ENCODE measurements at regions not wholly inside any gene's neighbourhood (a gene's known extent, or its start where the extent isn't known, plus 50 kb on each side); places are given as distances from the start of the nearest gene placed in this dataset.

DNA sequence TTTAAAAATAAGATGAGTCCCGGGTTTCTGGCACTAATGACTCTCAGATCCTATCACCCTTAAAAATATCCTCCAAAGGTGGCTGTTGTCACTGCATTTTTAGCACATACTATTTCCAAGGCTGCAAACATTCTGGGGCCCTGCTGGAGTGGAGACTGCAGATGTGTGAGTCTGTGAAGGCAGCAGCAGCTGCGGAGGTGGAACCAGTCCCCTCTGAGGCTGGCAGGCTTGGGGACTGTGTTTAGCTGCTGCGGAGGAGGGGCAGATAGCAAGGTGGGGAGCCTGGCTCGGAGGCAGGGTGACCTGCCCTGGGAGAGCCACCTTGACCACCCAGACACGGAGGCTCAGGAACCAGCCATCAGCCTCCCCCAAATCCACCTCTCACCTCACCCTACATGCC is 77.0 kb downstream of the C5orf15 start:
- TF ChIP-seq, protein P1, sequence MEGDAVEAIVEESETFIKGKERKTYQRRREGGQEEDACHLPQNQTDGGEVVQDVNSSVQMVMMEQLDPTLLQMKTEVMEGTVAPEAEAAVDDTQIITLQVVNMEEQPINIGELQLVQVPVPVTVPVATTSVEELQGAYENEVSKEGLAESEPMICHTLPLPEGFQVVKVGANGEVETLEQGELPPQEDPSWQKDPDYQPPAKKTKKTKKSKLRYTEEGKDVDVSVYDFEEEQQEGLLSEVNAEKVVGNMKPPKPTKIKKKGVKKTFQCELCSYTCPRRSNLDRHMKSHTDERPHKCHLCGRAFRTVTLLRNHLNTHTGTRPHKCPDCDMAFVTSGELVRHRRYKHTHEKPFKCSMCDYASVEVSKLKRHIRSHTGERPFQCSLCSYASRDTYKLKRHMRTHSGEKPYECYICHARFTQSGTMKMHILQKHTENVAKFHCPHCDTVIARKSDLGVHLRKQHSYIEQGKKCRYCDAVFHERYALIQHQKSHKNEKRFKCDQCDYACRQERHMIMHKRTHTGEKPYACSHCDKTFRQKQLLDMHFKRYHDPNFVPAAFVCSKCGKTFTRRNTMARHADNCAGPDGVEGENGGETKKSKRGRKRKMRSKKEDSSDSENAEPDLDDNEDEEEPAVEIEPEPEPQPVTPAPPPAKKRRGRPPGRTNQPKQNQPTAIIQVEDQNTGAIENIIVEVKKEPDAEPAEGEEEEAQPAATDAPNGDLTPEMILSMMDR (IDR thresholded peaks at IDR 0.05): no peak
- TF ChIP-seq, protein P2, sequence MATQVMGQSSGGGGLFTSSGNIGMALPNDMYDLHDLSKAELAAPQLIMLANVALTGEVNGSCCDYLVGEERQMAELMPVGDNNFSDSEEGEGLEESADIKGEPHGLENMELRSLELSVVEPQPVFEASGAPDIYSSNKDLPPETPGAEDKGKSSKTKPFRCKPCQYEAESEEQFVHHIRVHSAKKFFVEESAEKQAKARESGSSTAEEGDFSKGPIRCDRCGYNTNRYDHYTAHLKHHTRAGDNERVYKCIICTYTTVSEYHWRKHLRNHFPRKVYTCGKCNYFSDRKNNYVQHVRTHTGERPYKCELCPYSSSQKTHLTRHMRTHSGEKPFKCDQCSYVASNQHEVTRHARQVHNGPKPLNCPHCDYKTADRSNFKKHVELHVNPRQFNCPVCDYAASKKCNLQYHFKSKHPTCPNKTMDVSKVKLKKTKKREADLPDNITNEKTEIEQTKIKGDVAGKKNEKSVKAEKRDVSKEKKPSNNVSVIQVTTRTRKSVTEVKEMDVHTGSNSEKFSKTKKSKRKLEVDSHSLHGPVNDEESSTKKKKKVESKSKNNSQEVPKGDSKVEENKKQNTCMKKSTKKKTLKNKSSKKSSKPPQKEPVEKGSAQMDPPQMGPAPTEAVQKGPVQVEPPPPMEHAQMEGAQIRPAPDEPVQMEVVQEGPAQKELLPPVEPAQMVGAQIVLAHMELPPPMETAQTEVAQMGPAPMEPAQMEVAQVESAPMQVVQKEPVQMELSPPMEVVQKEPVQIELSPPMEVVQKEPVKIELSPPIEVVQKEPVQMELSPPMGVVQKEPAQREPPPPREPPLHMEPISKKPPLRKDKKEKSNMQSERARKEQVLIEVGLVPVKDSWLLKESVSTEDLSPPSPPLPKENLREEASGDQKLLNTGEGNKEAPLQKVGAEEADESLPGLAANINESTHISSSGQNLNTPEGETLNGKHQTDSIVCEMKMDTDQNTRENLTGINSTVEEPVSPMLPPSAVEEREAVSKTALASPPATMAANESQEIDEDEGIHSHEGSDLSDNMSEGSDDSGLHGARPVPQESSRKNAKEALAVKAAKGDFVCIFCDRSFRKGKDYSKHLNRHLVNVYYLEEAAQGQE (IDR thresholded peaks at IDR 0.05; ENCODE audit: insufficient read depth in 1 of 2, low read depth in 2 of 2, low read length in 1 of 2): no peak
- TF ChIP-seq TCF7L2 (IDR thresholded peaks at IDR 0.05; ENCODE audit: low read depth, low read length) (no peak), SIN3A (IDR thresholded peaks at IDR 0.05; ENCODE audit: borderline replicate concordance, insufficient read depth, low read depth, low read length) (no peak), POLR2AphosphoS5 (IDR thresholded peaks at IDR 0.05; ENCODE audit: low read depth, low read length) (no peak)
- no peak for DNase-seq (ENCODE audit: low read depth, low spot score)
- no peaks in the 10 kb centered on the region for H3K9me3 ChIP-seq (ENCODE audit: control insufficient read depth, insufficient read depth, low read depth, low read length)
- ChIA-PET POLR2A (no interaction called here), CTCF (no interaction called here)
- ATAC-seq: no peak
- no peaks in the 10 kb centered on the region for H3K36me3 ChIP-seq (ENCODE audit: control insufficient read depth, insufficient read depth, low read length)
- no peak overlapping the region for H3K4me3 ChIP-seq (ENCODE audit: low read depth in 2 of 2, low read length in 2 of 2)
- no peaks in the 10 kb centered on the region for H3K27me3 ChIP-seq (ENCODE audit: control insufficient read depth, insufficient read depth, low read length)
- in situ Hi-C loops (cut with HindIII; ENCODE audit: low pct_unique_long_range_greater_than_20kb, low sequenced_read_pairs) (no loop called here), intact Hi-C loops (cut with micrococcal nuclease; ENCODE audit: unreplicated experiment) (no loop called here)
- H3K27ac ChIP-seq (ENCODE audit: low read length): no peak overlapping the region
- BruUV-seq (replicated peaks): no TSS peak
- no peaks in the 10 kb centered on the region for H3K4me1 ChIP-seq (ENCODE audit: control insufficient read depth, insufficient read depth, low read length)

DNA sequence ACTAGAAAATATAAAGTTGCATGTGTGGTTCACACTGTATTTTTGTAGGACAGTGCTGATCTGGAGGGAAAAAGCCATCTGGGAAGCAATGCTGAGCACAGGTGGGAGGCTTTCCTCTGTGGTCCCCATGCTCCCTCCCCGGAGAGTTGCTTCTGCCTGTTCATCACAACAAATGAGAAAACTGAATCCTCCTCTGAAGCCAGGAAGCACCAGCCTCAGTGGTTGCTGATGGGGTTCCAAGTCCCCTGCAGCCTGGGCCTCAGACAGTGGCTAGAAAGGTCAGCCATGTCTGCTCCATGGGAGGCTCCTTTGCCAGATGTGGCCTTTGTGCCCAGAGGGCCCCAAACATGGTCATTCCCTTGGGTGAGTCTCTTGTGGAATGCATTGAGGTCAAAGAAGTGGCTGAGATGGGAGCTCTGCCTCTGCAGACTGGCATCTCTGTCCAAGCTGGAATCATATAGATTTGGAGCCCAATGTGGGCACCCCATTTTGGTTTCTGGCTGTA is 77.6 kb downstream of the C5orf15 start:
- intact Hi-C loops (cut with micrococcal nuclease; ENCODE audit: unreplicated experiment) (no loop called here), in situ Hi-C loops (cut with HindIII; ENCODE audit: low pct_unique_long_range_greater_than_20kb, low sequenced_read_pairs) (no loop called here)
- H3K4me1 ChIP-seq (ENCODE audit: control insufficient read depth, insufficient read depth, low read length): no peaks in the 10 kb centered on the region
- BruUV-seq (replicated peaks): no TSS peak
- no peaks in the 10 kb centered on the region for H3K27me3 ChIP-seq (ENCODE audit: control insufficient read depth, insufficient read depth, low read length)
- H3K4me3 ChIP-seq (ENCODE audit: low read depth in 2 of 2, low read length in 2 of 2): no peak overlapping the region
- no peaks in the 10 kb centered on the region for H3K9me3 ChIP-seq (ENCODE audit: control insufficient read depth, insufficient read depth, low read depth, low read length)
- H3K27ac ChIP-seq (ENCODE audit: low read length): no peak overlapping the region
- ATAC-seq (no peak), DNase-seq (ENCODE audit: low read depth, low spot score) (no peak)
- TF ChIP-seq, protein P2 (IDR thresholded peaks at IDR 0.05; ENCODE audit: insufficient read depth in 1 of 2, low read depth in 2 of 2, low read length in 1 of 2): no peak
- no peak for TF ChIP-seq TCF7L2 (IDR thresholded peaks at IDR 0.05; ENCODE audit: low read depth, low read length)
- no peak for TF ChIP-seq SIN3A (IDR thresholded peaks at IDR 0.05; ENCODE audit: borderline replicate concordance, insufficient read depth, low read depth, low read length)
- H3K36me3 ChIP-seq (ENCODE audit: control insufficient read depth, insufficient read depth, low read length): no peaks in the 10 kb centered on the region
- ChIA-PET POLR2A (no interaction called here), CTCF (no interaction called here)

Data from Panc1 (cell line).